ENCODE measurements at regions not wholly inside any gene's neighbourhood (a gene's known extent, or its start where the extent isn't known, plus 50 kb on each side); places are given as distances from the start of the nearest gene placed in this dataset.

DNA sequence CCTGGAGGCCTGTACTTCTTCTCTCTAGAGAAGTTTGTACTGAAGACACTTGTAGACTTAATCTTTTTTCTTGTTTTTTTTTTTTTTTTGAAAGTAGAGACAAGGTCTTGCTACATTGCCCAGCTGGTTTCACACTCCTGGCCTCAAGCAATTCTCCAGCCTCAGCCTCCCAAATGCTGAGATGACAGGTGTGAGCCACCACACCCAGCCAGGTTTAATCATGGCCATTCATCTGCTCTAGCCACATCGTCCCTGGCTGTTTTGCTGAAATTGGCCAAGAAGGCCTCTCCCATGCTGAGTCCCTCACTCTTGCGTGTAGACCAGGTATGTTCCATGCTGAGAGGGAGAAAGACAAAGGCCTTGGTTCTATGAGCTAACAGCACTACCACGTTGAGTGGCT is 176.2 kb downstream of the JCAD start:
- no TSS peak for BruUV-seq (replicated peaks)
- WGBS (ENCODE audit: insufficient coverage, low coverage, missing lambda C conversion rate), result 0% methylated on average over 3 of the region's 3 CpGs
- FAIRE-seq, result no peak
- no peaks in the 10 kb centered on the region for H3K9me3 ChIP-seq (replicated peaks; ENCODE audit: control insufficient read depth, insufficient read depth, low read depth, low read length)
- intact Hi-C loops (cut with micrococcal nuclease), result no loop called here
- H3K4me3 ChIP-seq, result no peak overlapping the region
- H3K4me2 ChIP-seq (ENCODE audit: insufficient read depth, low read length), result no peak overlapping the region
- no peak for DNase-seq (ENCODE audit: extremely low read depth in 1 of 4, low spot score in 3 of 4)
- in situ Hi-C loops (cut with MboI), result no loop called here
- H3K36me3 ChIP-seq (ENCODE audit: control insufficient read depth, insufficient read depth, low read length), result no peaks in the 10 kb centered on the region
- no peak overlapping the region for H3K27ac ChIP-seq (ENCODE audit: extremely low read depth, low read depth, low read length)
- H3K9ac ChIP-seq (ENCODE audit: insufficient read depth in 1 of 2, low read depth in 2 of 2, low read length in 2 of 2), result no peak overlapping the region
- POLR2A ChIA-PET, result no interaction called here
- no peak overlapping the region for H2AFZ ChIP-seq (ENCODE audit: low read depth, low read length)
- ATAC-seq, result no peak
- peaks cover 0 to 7% of the 10 kb centered on the region in 2 experiments; a peak in 1 of 5 replicates for H3K27me3 ChIP-seq (ENCODE audit: control insufficient read depth in 2 of 2, insufficient read depth in 2 of 2, low read length in 2 of 2)
- H3K9me1 ChIP-seq (ENCODE audit: control insufficient read depth, insufficient read depth, low read length), result no peaks in the 10 kb centered on the region
- H3K79me2 ChIP-seq (ENCODE audit: control insufficient read depth, insufficient read depth, low read length), result no peaks in the 10 kb centered on the region
- no peaks in the 10 kb centered on the region for H4K20me1 ChIP-seq (replicated peaks; ENCODE audit: control insufficient read depth, insufficient read depth, low read length)
- CTCF ChIA-PET (ENCODE audit: low intra/inter-chr PET ratio), result no interaction called here
- H3K4me1 ChIP-seq (replicated peaks in 1 of 2; ENCODE audit: control insufficient read depth in 2 of 2, insufficient read depth in 2 of 2, low read length in 2 of 2), result no peaks in the 10 kb centered on the region
- TF ChIP-seq FOSL1 (tag; conservative IDR thresholded peaks at IDR 0.05) (no peak), CXXC5 (CRISPR knock-in tag; IDR thresholded peaks at IDR 0.05) (no peak), HMG20B (CRISPR knock-in tag; IDR thresholded peaks at IDR 0.05) (no peak), BMI1 (IDR thresholded peaks at IDR 0.05; ENCODE audit: low read length) (no peak), PTBP1 (IDR thresholded peaks at IDR 0.05; ENCODE audit: low read depth, low read length) (no peak), MXI1 (IDR thresholded peaks at IDR 0.05; ENCODE audit: low read depth, low read length) (no peak), ZNF79 (CRISPR knock-in tag; IDR thresholded peaks at IDR 0.05; ENCODE audit: low read depth) (no peak), HDAC8 (tag; IDR thresholded peaks at IDR 0.05) (no peak)
- TF ChIP-seq, protein P1, sequence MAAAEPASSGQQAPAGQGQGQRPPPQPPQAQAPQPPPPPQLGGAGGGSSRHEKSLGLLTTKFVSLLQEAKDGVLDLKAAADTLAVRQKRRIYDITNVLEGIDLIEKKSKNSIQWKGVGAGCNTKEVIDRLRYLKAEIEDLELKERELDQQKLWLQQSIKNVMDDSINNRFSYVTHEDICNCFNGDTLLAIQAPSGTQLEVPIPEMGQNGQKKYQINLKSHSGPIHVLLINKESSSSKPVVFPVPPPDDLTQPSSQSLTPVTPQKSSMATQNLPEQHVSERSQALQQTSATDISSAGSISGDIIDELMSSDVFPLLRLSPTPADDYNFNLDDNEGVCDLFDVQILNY (CRISPR knock-in tag; IDR thresholded peaks at IDR 0.05), result no peak
- TF ChIP-seq, protein P2, sequence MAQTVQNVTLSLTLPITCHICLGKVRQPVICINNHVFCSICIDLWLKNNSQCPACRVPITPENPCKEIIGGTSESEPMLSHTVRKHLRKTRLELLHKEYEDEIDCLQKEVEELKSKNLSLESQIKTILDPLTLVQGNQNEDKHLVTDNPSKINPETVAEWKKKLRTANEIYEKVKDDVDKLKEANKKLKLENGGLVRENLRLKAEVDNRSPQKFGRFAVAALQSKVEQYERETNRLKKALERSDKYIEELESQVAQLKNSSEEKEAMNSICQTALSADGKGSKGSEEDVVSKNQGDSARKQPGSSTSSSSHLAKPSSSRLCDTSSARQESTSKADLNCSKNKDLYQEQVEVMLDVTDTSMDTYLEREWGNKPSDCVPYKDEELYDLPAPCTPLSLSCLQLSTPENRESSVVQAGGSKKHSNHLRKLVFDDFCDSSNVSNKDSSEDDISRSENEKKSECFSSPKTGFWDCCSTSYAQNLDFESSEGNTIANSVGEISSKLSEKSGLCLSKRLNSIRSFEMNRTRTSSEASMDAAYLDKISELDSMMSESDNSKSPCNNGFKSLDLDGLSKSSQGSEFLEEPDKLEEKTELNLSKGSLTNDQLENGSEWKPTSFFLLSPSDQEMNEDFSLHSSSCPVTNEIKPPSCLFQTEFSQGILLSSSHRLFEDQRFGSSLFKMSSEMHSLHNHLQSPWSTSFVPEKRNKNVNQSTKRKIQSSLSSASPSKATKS (CRISPR knock-in tag; IDR thresholded peaks at IDR 0.05), result no peak
- TF ChIP-seq, protein P3, sequence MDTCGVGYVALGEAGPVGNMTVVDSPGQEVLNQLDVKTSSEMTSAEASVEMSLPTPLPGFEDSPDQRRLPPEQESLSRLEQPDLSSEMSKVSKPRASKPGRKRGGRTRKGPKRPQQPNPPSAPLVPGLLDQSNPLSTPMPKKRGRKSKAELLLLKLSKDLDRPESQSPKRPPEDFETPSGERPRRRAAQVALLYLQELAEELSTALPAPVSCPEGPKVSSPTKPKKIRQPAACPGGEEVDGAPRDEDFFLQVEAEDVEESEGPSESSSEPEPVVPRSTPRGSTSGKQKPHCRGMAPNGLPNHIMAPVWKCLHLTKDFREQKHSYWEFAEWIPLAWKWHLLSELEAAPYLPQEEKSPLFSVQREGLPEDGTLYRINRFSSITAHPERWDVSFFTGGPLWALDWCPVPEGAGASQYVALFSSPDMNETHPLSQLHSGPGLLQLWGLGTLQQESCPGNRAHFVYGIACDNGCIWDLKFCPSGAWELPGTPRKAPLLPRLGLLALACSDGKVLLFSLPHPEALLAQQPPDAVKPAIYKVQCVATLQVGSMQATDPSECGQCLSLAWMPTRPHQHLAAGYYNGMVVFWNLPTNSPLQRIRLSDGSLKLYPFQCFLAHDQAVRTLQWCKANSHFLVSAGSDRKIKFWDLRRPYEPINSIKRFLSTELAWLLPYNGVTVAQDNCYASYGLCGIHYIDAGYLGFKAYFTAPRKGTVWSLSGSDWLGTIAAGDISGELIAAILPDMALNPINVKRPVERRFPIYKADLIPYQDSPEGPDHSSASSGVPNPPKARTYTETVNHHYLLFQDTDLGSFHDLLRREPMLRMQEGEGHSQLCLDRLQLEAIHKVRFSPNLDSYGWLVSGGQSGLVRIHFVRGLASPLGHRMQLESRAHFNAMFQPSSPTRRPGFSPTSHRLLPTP (IDR thresholded peaks at IDR 0.05; ENCODE audit: borderline replicate concordance, extremely low read depth, insufficient read length), result no peak

All from K562 (cell line).